Right cardiac atrium (tissue), 5 donors: ENCODE measurements at regions not wholly inside any gene's neighbourhood (a gene's known extent, or its start where the extent isn't known, plus 50 kb on each side); places are given as distances from the start of the nearest gene placed in this dataset.
"Not testable (repeated sequence)": the region's sequence is repeated elsewhere in the genome, so short reads cannot be mapped to it uniquely, and the experiment has no call there.

Experiments
- ATAC-seq, 2 donors: fragments of 200-7000 bp; cut with Tn5 transposase; one replicate each; pipeline versions ENCODE4 v1.8.0 to v1.9.1; 2020; ENCODE audit warnings: moderate library complexity in 2 of 2, mild to moderate bottlenecking in 1 of 2
- DNase-seq, 3 donors: peaks; one replicate each; pipeline ENCODE4 v3.0.0-alpha.2; 2020
- H3K27ac ChIP-seq: one replicate; pipeline ENCODE4 v1.5.1; 2013; ENCODE audit warnings: mild to moderate bottlenecking, low read length, control low read depth, moderate library complexity
- H3K27me3 ChIP-seq: one replicate; pipeline ENCODE4 v1.6.1; 2013; ENCODE audit not compliant: control insufficient read depth, insufficient read depth
- H3K4me1 ChIP-seq: one replicate; pipeline ENCODE4 v1.6.1; 2013; ENCODE audit warnings: low read length; ENCODE audit not compliant: control insufficient read depth, insufficient read depth
- H3K4me3 ChIP-seq: one replicate; pipeline ENCODE4 v1.5.1; 2013; ENCODE audit warnings: low read length, control low read depth
- H3K9me3 ChIP-seq: one replicate; pipeline ENCODE4 v1.6.1; 2013; ENCODE audit warnings: low read length; ENCODE audit not compliant: control insufficient read depth
- WGBS: extraction: QIAGEN DNeasy Blood & Tissue Kit; methylation state at CpG from one replicate; pipeline ENCODE4 v1.1.7; 2013; 5-methylcytosine and 5-hydroxymethylcytosine counted together
- intact Hi-C, 4 donors: fragments of 100-400 bp; cut with DNase I; formaldehyde crosslinking; loops; one replicate each; pipeline versions ENCODE4 v1.11.0 to v1.14.0; 2022 to 2023
- donor health status: healthy with polysubstance abuse.
- donor health status: DM: no; HTN: yes; CAD: no.
- donor health status: DM: no; HTN: no; CAD: no.
- donor health status: DM: no; HTN: yes; CAD: no; lungs with severe emphysema.
- donor health status: DM: yes; HTN: yes; CAD: no.

DNA sequence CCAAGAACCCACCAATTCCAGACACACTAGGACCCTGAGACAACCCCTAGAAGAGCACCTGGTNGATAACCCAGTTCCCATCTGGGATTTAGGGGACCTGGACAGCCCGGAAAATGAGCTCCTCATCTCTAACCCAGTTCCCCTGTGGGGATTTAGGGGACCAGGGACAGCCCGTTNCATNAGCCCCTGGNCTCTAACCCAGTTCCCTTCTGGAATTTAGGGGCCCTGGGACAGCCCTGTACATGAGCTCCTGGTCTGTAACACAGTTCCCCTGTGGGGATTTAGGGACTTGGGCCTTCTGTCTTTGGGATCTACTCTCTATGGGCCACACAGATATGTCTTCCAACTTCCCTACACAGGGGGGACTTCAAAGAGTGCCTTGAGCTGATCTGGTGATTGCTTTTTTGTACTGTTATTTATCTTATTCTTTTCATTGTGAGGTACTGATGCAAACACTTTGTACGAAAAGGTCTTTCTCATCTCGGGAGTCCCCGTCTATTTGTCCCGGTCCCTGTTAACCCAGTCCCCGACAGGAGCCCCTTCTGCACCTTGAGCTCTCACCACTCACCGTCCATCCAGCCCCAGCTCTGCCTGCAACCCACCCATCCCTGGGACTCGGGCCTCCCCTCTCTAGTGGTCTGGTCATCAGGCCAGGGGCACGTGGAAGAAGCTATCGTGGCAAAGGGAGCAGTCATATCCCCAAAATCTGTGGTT lies 58.2 kb upstream of the PLCXD1 start:
- ATAC-seq, result peak; percentile 78 to 79
- H3K9me3 ChIP-seq, intact Hi-C loops, DNase-seq, H3K4me3 ChIP-seq, H3K27me3 ChIP-seq, H3K4me1 ChIP-seq, H3K27ac ChIP-seq: not testable (repeated sequence)
- WGBS, result no CpG with 5 or more reads among the region's 11 CpGs

DNA sequence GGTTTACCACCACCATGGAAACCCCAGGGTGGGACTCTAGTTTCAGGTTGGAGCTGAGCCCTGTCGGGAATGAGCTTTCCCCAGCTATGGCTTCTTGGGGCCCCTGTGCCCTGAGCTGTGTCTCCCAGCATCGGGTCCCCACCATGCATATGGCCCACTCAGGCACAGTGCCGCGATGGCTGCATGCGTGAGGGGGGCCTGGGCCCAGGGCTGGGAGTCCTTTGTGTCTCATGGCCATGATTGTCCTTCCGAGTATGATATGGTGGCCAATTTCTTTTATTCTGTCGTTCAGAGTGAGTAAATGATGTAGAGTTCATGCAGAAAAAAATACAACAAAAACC lies 57.7 kb upstream of the PLCXD1 start:
- H3K4me3 ChIP-seq, H3K4me1 ChIP-seq, H3K9me3 ChIP-seq, intact Hi-C loops, H3K27ac ChIP-seq, DNase-seq, H3K27me3 ChIP-seq: not testable (repeated sequence)
- ATAC-seq, result peak; percentile 17 to 63
- no CpG with 5 or more reads among the region's 7 CpGs for WGBS

DNA sequence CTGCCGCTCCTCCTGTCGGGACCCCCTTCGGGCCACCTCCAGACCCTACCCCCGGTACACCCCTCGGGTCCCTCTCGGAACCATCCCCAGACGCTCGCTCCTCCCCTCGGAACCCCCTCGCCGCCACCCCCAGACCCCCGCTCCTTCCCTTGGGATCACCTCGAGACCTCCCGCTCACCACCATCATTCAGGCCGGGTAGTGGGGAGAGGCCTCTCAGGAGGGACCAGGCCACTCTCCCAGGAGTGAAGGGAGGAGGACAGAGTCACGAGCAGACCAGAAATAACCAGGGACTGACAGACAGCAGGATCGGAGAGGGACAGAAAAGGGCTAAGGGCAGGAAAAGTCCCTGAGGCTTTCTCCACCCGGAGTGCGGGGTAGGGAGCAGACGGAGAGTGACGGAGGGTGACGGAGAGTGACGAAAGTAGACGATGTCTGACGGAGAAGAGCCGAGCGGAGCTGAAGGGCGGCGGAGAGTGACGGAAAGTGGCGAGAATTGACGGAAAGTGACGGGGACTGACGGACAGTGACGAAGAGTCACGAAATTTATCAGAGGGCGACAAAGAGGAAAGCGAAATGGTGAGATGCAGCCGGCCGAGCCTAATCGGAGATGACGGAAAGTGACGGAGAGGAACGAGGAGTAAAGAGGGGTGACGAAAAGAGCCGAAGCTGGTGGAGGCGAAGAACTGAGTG lies 54.6 kb upstream of the PLCXD1 start:
- ATAC-seq (peak; percentile 37 to 75), DNase-seq (peak in 1 of 3 donors; percentile 73)
- H3K4me1 ChIP-seq, H3K4me3 ChIP-seq, H3K27ac ChIP-seq, H3K27me3 ChIP-seq, H3K9me3 ChIP-seq, intact Hi-C loops: not testable (repeated sequence)
- no CpG with 5 or more reads among the region's 47 CpGs for WGBS

DNA sequence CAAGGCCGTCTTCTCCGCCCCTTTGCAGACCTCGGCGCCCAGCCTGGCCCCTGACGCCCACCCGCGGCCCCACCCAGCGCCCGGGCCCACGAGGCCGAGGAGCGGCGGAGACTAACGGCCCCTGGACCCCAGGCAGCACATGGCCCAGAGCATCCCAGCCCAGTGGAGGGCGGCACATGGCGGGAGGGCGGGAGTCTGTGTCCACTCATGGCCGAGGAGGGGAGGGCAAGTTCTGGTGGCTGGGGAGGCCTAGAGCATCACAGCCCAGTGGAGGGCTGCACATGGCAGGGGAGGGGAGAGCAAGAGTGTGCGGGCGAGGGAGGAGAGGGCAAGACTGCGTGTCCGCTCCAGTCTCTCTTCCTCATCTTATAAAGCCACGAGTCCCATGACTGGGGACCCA lies 53.8 kb upstream of the PLCXD1 start:
- H3K4me3 ChIP-seq, H3K27ac ChIP-seq, DNase-seq, H3K9me3 ChIP-seq, intact Hi-C loops, ATAC-seq, H3K27me3 ChIP-seq, H3K4me1 ChIP-seq: not testable (repeated sequence)
- WGBS, result no CpG with 5 or more reads among the region's 23 CpGs
